ENCODE measurements at regions not wholly inside any gene's neighbourhood (a gene's known extent, or its start where the extent isn't known, plus 50 kb on each side); places are given as distances from the start of the nearest gene placed in this dataset.

DNA sequence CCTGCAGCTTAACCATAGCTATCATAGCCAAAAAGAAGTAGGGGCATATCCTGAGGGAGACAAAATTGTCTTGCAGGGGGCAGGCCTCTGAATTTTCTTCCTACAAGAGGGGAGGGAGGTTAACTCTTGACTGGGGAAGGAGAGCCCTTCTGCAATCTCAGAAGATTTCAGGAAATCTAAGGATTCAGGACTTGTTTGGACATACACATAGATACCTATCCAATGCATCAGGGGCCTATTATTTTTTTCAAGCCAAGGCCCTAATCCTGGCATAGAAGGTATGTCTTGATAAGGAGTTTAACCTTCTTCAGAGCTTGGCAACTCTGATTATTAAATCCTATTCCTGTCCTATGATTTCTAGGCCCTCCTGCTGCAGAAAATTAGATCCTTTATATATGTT lies 375.1 kb upstream of the ACTBL2 start:
- no peak for DNase-seq (ENCODE audit: extremely low read depth in 1 of 2, low read depth in 1 of 2)

DNA sequence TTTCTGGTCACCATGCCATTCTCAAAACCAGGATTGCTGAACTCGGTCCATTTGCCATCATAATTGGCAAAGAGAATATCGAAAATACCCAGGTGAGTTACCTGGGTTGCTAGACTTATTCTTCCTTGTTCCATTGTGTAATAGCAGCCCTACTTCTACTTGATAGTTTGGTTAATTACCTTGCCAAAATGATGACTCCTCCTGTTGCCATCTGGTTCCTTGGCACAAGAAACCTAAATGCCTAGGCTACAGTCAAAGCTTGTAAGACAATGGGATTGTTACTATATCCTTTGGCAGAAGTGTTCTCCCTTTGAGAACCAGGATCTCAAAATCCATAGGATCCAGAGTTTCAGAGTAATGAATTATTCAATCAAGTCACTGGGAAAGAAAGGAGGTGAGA lies 373.2 kb upstream of the ACTBL2 start:
- no peak for DNase-seq (ENCODE audit: extremely low read depth in 1 of 2, low read depth in 1 of 2)

DNA sequence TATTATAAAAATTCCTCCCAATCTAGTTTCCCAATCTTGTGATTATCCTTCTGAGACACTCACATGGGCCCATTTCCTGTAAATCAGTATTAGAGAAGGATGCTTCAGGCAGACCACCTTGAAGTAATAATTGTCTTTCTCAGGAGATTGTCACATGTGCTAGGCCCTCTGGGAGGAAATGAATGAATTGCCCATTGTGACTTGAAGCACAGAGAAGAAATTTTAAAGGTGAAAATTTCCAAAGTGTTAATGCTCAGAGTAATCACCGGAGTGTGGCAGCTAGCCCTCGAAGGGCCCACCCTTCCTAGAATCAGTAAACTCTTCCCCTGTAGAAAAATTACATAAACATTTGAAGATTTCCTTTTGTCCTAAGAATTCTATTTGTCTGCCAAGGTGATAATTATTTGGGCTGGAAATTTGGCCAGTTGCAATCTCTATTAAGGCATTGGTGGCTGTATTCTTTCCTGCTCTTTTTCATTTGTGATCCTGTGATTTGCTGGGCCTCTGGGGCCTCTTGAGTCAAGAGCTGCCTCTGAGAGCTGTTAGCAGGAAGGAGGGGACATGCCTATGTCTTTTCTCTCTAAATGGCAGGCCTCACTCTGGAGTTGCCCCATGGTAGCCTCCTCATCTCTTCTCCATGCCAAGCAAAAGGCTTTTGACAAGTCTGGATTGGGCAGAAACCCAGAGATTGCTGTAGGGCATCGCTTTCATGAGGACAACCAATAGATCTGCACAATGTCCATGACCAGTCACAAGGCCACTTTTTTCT lies 371.5 kb upstream of the ACTBL2 start:
- DNase-seq (ENCODE audit: extremely low read depth in 1 of 2, low read depth in 1 of 2) = no peak

DNA sequence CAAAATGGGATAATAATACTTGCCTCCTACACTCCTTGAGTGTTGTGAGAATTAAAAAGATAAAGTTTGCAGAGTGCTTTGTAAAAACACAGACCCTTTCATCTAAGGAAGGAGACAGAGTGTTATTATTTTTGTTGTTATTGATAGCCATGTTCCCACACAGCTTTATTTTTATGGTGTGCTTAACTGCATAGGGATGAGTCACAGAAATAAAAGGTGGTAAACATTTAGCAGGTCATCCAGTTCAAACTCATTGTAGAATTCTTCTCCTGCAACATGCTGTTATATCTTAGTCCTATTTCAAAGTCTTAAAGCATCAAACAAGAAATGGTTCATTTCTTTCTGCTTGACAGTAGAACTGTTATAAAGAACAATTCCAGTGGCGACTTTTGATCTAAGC lies 367.5 kb upstream of the ACTBL2 start:
- DNase-seq (ENCODE audit: extremely low read depth in 1 of 2, low read depth in 1 of 2) = no peak

DNA sequence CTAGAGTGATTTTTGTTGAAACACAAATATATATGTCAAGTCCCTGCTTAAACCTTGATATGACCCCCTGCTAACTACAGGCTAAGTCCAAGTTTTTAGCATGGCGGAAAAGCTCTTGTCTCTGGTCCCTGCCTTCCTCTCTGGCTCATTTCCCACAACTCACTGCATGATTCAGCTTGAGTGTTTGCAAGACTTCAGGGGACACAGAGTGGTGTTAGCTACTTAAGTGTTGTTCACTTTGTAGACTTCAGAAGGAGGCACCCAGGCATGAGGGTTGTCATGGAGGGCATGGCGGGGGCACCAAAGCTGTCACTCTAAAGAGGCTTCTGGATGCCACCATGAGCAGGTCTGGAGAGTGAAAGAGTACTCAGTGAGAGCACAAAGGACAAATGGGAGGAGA lies 362.4 kb upstream of the ACTBL2 start:
- DNase-seq (ENCODE audit: extremely low read depth in 1 of 2, low read depth in 1 of 2) = no peak

DNA sequence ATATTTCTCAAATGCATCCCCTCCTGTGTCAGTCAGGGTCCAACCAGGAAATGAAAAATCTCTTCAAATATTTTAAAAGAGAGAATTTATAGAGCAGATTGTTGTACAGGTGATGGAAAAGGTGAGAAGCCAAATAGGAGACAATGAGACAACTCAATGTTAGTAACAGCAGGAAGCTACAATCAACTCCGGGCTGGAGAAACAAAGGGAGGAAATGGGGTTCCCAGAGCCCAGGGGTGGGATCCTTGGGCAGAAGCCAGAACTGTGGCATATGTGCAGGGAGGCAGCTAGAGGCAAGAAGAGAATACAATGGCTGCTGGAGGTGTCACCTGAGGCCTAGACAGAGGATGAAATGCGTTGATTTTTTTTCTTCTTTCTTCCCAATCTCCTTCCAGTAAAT lies 361.8 kb upstream of the ACTBL2 start:
- no peak for DNase-seq (ENCODE audit: extremely low read depth in 1 of 2, low read depth in 1 of 2)

DNA sequence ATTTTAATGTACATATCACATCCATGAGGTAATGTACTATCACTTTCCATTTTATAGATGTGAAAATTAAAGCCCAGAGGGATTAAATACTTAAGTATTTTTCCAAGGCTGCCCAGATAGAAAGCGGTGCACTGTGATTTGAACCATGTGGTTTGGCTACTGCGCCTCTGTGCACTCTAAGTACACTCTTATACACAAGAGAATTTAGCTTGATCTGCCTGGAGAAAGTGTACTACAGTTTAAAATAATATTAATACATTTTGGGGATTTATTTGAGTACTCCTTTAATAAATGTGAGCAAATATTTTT lies 360.4 kb upstream of the ACTBL2 start:
- DNase-seq (ENCODE audit: extremely low read depth in 1 of 2, low read depth in 1 of 2) = no peak

DNA sequence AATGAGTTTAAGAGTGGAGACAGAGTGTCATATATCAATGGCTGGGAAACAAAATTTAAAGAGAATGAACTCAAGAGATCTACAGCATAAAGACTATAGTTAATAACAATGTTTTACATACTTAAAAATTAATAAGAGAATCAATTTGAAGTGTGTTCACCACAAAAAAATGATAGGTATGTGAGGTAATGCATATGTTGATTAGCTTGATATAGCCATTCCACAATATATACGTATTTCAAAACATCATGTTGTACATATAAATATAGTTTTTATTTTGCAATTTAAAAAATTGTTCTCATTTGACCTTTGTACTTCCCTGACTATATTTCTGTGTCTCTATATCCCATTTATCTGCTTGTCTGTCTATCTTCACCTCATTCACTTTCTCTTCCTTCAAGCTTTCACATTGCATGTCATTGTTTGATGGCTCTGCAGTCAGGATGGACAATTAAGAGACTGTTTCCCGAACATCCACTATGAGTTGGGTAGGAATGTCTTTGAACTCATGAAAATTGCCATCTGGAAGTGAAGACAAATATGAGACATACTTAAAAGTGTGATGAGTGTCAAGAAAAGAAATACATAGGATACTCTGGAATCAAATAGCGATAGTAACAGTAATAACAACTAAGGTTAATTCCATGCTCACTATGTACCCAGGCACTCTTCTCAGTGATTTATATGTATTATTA lies 359.9 kb upstream of the ACTBL2 start:
- no peak for DNase-seq (ENCODE audit: extremely low read depth in 1 of 2, low read depth in 1 of 2)

DNA sequence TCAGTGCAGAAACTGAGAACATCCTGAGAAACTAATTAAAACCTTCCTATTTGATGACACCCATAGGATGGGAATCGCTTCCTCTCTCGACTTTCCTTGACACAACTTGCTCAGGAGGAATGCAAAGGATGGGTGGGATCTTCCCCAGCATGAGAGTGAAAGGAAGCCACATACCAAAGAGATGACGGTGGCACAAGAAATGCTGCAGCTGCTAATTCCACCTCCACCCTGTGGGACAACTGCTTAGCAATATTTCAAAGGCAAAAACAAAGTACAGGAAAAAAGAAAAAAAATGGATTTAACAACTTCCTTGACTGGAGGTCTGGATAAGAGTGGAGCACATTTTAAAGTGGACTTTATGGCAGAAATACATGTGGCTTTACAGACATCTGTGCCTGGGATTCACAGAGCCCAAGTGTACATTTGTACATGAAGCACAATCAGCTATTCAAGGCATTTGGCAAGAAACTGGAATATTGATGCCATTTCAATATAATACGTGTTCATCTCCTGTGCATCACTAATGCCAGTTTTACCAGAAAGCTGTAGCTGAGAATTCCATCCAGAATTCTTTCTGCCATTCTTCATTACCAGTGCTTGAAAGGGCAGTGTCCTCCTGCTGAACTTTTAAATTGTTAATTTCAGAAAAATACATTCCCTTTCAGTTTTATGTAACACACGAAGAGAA lies 359.2 kb upstream of the ACTBL2 start:
- DNase-seq (ENCODE audit: extremely low read depth in 1 of 2, low read depth in 1 of 2) = no peak

DNA sequence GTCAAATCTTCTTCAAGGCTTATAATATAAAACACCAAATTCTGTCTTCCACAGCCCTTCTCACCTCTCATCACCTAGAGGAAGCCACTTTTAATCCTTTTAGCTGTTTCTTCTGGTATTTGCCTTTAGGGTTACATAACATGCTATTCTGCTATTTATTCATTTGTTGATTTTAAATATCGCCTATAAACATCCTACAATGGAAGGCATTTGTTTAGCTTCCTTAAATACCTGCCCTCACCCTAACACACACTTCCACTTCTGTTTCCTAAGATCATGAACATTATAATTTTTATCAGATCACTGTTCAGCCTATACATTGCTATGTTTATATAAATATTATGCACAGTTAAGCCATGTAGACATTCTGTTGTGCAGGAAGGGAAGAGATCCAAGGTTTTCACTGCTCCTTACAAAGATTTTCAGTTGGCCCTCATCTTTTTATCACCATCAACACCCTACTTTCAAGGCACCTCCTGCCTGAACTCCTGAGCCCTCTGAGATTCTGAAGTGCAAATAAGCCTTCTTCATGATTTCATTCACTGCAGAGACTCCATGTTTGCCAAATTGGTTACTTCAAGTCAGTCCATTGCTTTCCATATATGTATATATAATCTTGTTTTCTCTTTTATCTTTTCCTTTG lies 356.9 kb upstream of the ACTBL2 start:
- no peak for DNase-seq (ENCODE audit: extremely low read depth in 1 of 2, low read depth in 1 of 2)

DNA sequence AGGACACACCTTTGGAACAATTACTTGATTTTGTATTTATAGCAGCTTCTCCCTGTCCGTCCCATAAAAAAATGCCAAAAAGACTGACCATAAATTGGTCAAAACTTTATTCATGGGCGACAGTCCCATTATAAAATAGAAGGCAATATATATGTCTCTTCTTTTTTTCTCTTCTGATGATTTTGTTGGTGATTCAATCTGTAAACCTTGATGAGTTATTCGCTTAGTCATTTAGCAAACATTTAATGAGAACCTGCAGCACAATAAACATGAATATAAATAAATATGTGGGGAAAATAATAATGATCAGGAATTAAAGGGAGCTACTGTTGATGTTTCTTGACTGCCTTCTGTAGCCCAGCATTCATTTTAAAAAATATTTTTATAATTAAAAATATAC lies 356.4 kb upstream of the ACTBL2 start:
- no peak for DNase-seq (ENCODE audit: extremely low read depth in 1 of 2, low read depth in 1 of 2)

DNA sequence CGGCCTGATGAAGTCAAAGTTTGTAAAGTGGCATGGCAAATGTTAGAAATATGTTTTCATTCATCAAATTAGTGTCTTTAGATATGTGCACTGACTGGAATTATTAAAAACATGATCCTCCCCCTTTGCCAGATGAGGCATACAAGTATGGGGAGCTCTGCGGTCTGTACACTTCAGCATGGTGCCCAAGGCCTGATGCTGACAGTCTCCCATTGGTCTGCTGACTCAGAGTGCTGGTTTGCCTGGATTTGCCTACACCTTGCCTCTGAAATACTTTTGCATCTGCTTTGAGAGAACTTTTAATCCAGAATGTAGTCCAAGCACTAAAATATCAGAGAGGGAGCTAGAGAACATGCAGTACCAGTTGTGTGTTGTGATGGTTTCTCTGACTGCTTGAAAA lies 354.3 kb upstream of the ACTBL2 start:
- DNase-seq (ENCODE audit: extremely low read depth in 1 of 2, low read depth in 1 of 2) = no peak

DNA sequence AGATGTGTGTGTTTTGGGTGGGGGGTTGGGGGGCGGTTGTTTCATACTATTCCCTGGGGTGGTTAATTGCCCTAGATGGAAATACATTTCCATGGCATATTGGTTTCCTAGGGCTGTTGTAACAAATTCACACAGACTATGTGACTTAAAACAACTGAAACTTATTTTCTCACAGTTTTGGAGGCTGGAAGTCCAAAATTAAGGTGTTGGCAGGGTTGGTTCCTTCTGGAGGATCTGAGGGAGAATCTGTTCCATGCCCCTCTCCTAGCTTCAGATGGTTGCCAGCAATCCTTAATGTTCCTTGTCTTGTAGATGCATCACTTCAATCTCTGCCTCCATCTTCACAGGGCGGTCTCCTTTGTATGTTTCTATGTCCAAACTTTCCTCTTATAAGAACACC lies 353.7 kb upstream of the ACTBL2 start:
- DNase-seq (ENCODE audit: extremely low read depth in 1 of 2, low read depth in 1 of 2) = no peak

DNA sequence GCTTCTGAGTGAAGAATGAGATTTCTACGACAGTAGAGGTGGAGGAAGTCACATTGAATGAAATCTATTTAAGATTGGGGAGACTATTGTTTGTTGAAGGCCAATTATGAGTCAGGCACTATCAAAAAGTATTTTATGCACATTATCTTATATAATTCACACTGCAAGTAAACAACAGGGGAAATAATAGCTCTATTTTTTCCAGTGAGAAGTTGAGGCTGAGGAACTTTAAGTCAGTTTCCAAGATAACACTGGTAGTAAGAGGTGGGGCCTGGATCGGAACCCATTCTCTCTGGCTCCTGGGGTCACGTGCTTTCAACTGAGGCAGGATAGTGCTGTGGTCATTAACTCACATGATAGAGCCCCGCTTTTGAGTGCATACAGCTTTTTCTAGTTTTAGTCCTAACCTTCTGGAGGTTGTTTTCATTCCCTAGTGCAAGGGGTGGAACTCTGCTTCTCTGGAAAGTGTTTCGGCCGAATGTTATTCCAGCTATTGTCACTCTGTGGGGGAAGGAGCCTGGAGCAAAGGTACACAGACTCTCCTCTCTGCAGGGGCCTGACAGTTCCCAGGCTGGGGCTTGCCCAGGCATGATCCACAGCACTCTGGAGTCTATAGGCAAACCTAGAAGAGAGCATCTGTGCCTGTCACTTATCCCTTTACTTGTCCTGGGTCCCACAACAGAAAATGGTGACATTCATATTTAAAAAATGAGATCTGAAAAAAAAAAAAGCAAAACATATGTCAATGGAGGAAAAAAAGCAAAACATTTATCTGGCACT lies 352.4 kb upstream of the ACTBL2 start:
- no peak for DNase-seq (ENCODE audit: extremely low read depth in 1 of 2, low read depth in 1 of 2)

DNA sequence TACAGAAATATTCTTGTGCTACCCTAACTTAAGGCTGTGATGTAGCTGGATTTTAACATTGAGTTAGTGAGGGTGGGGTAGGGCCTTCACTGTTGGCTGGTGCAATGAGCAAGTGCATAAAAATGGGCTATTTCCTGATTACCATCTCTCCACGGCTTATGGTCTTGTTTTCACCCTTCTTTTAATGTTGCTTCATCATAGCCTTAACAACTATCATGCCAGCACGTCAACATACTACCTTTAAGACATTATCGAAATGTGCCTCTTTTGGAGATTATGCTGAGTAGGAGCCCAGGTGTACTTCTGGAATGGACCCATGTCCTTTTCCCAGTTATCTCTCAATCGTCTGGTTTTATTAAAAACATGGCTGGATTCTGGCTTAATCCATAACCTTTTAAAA lies 350.9 kb upstream of the ACTBL2 start:
- no peak for DNase-seq (ENCODE audit: extremely low read depth in 1 of 2, low read depth in 1 of 2)

DNA sequence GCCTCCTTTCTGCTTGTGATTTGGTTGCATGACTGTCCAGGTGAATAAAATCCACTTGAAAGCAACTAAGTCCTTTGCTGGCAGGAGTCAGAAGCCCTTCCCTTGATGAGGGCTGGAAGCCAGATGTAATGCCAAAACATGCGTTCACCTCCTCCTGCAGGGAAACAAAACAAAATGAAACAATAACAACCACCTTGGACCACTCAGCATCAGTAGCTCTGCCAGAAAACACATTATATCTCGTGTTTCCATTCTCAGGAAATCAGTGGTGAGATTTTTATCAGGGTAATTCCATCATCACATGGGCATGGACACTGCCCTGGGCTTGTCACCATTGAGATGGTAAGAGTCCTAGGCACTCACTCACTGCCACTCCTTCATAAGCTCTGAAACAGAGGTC lies 350.3 kb upstream of the ACTBL2 start:
- no peak for DNase-seq (ENCODE audit: extremely low read depth in 1 of 2, low read depth in 1 of 2)

DNA sequence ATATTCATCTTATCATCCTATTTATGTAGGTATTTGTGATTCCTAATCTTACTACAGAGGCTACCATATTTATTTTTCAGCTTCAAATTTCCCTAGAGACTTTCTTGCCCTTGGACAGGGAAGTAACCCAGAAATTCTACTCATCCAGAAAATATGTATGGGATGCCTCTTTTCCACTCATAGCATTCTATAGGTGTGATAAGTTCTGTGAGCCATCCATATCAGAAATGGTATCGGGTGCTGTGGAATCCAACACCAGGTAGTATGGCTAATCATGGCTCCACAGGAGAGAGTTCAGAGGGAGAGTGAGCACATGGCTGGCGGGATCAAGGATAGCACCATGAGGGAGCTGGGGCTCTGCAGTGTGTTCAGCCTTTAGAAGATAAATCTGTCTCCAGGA lies 349.3 kb upstream of the ACTBL2 start:
- no peak for DNase-seq (ENCODE audit: extremely low read depth in 1 of 2, low read depth in 1 of 2)

DNA sequence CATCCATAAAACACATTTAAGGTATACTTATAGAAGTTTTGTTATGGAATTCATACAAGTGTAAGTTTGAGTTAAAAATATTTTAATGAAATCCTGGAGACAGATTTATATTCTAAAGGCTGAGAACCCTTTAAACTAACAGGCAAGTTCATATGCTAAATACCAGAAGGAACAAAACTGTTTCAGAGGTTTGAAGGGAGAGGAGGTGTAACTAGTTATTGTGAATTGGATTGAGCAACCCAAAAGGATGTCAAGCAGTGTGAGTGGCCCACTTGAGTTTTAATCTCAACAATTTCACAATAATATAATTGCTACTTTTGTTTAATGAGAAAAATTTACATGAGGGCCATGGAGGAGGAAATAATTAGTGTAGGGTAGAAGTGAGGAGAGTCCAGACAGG lies 348.5 kb upstream of the ACTBL2 start:
- no peak for DNase-seq (ENCODE audit: extremely low read depth in 1 of 2, low read depth in 1 of 2)

DNA sequence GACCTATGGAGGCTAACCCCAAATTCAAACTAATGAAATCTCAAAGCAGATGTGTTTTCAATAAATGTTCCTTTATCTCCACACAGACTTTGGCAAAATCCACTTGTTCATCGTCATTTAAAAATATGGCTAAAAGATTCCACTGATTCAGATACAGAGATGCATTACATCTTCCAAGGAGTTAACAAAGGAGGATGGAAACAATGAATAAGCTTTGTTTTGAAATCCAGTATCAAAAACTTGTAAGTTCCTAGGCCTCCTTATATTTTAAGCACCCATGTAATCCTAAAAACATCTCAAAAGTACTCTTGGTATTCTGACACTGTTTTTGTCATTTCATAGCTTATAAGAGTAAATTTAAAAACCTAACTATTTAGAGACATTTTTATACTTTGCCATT lies 345.6 kb upstream of the ACTBL2 start:
- DNase-seq (ENCODE audit: extremely low read depth in 1 of 2, low read depth in 1 of 2) = no peak

DNA sequence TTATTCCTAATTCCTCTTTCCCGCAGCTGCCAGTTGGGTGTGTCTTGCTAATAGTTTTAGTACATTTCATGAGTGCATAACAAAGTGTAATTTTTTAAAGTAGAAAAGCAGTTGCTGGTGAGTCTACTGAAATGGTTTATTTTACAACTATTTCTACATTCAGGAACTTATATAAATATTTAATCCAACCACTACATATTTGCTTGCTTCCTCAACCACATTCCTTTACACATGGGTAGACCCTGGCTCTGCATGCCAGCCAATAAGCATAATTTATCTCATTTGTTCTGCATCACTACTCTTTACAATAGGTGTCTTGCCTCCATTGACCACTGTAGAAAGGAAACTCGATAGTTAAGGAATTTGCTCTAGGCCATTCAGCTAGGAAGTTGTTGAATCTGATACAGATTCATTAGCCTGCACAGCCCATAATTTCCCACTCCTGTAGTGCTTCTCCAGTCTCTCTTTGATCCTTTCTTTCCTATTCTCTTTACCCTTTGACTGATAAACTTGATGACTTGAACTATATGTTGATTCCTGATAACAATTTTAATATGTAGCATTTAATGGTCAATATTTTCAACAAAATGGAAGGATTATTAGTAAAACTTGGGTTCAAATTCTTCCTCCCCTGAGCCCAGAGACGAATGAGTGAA lies 342.5 kb upstream of the ACTBL2 start:
- DNase-seq (ENCODE audit: extremely low read depth in 1 of 2, low read depth in 1 of 2) = no peak

DNA sequence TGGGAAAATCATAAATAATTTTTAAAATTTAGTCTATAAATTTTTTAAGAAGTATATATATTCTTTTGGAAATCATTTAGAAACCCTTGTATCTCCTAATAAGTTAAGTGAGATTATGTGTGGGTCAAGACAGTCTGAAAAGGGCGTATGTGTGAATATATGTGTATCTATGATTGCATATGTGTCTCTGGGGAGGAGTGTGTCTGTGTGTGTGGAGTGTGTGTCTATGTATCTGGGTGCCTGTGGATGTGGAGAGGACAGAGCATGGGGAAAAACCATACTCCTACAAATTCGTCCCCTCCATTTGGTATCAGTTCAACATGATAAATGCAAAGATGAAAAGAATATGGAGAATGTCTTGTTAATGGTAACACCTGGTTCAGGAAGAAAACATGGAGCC lies 342.0 kb upstream of the ACTBL2 start:
- no peak for DNase-seq (ENCODE audit: extremely low read depth in 1 of 2, low read depth in 1 of 2)
